OCI-LY3 (cell line): ENCODE measurements at regions not wholly inside any gene's neighbourhood (a gene's known extent, or its start where the extent isn't known, plus 50 kb on each side); places are given as distances from the start of the nearest gene placed in this dataset.
"Not testable (repeated sequence)": the region's sequence is repeated elsewhere in the genome, so short reads cannot be mapped to it uniquely, and the experiment has no call there.

Source experiments
- EZH2phosphoT487 ChIP-seq: fragments of 200-600 bp; shearing (Covaris generic); IDR thresholded peaks from 2 replicates; pipeline ENCODE4 v1.6.1; 2018; ENCODE audit warnings: antibody characterized with exemption, mixed run types, low read depth
- TF ChIP-seq, protein P1 (sequence below): fragments of 200-600, 300-600 bp; sonication (generic); IDR thresholded peaks from 2 replicates; pipeline ENCODE4 v1.5.1; 2014; ENCODE audit warnings: antibody characterized with exemption, low read length, low read depth

DNA sequence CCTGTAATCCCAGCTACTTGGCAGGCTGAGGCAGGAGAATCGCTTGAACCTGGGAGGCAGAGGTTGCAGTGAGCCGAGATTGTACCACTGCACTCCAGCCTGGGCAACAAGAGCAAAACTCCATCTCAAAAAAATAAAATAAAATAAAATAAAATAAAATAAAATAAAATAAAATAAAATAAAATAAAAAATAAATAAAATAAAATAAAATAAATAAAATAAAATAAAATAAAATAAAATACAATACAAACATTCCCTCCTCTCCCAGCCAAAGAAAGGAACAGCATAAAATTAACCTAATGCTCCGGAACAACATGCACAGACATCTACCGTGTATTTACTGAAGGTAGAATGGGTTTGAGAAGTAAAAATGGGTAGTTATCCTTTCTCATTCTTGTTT, 521.9 kb upstream of the FAM174A start:
- TF ChIP-seq, protein P1, sequence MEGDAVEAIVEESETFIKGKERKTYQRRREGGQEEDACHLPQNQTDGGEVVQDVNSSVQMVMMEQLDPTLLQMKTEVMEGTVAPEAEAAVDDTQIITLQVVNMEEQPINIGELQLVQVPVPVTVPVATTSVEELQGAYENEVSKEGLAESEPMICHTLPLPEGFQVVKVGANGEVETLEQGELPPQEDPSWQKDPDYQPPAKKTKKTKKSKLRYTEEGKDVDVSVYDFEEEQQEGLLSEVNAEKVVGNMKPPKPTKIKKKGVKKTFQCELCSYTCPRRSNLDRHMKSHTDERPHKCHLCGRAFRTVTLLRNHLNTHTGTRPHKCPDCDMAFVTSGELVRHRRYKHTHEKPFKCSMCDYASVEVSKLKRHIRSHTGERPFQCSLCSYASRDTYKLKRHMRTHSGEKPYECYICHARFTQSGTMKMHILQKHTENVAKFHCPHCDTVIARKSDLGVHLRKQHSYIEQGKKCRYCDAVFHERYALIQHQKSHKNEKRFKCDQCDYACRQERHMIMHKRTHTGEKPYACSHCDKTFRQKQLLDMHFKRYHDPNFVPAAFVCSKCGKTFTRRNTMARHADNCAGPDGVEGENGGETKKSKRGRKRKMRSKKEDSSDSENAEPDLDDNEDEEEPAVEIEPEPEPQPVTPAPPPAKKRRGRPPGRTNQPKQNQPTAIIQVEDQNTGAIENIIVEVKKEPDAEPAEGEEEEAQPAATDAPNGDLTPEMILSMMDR, result not testable (repeated sequence)
- not testable (repeated sequence) for TF ChIP-seq EZH2phosphoT487
